ENCODE measurements at regions not wholly inside any gene's neighbourhood (a gene's known extent, or its start where the extent isn't known, plus 50 kb on each side); places are given as distances from the start of the nearest gene placed in this dataset.

DNA sequence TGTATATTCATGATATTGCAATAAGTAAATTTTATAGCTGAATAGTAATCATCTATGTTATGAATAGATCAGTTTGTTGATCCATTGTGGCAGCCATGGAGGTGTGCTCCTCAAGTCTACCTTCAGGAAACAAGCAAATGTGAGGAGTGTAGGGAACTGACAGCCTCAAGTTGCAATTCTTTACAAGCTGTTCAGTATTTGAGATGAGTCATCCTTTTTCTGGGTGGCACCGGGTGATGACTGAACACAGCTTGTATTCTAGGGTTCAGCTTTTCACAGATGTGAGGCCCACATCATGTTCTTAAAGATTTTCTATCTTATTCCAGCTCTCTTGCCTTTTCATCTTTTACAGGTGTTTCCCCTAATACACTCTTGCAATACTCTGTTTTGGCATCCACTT, 452.4 kb downstream of the KCNH5 start:
- Histone ChIP-seq H3K27ac (no peak overlapping the region), H3K4me3 (no peak overlapping the region)

DNA sequence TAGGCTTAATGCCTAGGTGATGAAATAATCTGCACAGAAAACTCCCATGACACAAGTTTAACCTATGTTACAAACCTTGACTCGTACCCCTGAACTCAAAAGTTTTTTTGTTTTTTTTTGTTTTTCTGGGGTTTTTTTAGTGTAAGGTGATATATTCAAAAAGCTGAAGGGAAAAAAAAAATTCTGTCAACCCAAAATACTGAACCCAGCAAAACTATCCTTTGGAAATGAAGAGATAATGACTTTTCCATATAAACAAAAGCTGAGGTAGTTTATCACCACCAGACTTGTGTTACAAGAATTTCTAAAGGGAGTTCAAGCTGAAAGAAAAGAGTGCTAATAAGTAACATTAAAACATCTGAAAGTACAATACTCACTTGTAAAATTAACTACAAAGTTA, 448.1 kb downstream of the KCNH5 start:
- Histone ChIP-seq H3K4me3 (no peak overlapping the region), H3K27ac (no peak overlapping the region)

DNA sequence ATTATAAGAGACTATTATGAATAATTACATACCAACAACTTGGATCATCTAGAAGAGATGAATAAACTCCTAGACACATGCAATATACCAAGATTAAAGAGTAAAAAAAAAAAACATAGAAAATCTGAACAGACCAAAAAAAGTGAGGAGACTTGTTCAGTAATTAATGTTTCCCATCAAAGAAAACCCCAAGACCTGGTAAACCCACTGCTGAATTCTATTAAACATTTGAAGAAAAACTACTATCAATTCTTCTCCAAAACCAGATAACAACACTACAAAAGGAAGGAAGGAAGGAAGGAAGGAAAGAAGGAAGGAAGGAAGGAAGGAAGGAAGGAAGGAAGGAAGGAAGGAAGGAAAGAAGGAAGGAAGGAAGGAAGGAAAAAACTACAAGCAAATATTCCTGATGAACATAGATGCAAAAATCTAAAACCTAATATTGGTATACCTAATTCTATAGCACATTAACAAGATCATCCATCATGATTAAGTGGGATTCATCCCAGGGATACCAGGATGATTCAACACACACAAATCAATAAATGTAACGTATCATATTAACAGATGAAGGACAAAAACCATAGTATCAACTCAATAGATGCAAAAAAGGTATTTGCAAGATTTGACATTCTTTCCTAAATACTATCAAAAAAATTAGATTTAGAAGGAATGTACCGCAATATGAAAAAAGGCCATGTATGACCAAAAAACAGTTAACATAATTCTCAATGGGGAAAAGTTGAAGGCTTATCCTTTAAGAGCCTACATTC, 445.5 kb downstream of the KCNH5 start:
- H3K4me3 ChIP-seq, result no peak overlapping the region

DNA sequence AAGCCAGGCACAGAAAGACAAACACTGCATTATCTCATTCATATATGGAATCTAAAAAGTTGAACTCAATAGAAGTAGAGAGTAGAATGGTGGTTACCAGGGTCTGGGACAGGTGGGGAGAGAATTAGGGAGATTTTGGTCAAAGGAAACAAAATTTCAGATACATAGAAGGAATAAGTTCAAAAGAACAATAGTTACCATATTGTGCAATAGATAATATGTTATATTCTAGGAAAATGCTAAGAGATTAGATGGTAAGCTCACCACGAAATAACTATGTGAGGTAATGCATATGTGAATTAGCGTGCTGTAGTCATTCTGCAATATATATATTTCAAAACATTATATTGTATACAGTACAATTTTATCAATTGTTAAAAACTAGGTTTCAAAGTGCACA, 442.5 kb downstream of the KCNH5 start:
- Histone ChIP-seq H3K27ac (no peak overlapping the region), H3K4me3 (no peak overlapping the region)

More for the DNA sequence above, 445.5 kb downstream of the KCNH5 start:
- H3K27ac ChIP-seq, result no peak overlapping the region

DNA sequence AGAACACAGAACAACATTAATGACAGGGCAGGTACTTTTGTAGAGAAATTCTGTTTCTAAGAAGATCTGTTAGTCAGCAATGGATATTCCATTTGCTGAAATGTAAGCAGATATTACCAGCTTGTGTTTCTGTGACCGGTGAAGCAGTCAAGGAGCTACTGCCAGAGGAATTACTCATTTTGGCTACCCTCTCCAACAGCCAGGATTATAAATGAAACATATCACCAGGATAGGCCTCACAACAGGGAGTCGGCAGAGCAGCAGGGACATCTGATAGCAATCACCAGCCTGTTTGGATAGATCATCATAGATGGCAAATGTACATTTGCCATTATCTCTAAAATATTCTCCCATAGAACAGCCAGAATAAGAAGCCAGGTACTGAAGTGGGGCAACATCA, 440.7 kb downstream of the KCNH5 start:
- Histone ChIP-seq H3K27ac (no peak overlapping the region), H3K4me3 (no peak overlapping the region)

DNA sequence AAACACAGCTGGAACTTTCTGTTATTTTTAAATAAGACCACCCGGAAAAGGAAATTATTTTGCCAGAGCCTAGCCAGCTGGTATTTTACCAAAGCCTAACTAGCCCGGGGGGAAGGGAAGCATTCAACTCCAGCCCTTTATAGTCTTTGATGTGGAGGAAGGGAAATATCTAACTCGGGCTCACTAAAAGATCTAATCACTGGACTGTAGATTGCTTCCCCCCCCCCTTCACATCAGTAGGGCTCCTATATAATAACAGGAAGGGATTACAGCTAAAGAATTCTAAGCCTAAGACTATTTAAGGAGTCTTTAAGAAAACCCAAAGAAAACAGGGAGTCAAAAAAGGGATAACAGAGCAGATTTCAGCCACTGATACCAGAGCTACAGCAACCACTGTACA, 431.1 kb downstream of the KCNH5 start:
- Histone ChIP-seq H3K4me3 (no peak overlapping the region), H3K27ac (no peak overlapping the region)

DNA sequence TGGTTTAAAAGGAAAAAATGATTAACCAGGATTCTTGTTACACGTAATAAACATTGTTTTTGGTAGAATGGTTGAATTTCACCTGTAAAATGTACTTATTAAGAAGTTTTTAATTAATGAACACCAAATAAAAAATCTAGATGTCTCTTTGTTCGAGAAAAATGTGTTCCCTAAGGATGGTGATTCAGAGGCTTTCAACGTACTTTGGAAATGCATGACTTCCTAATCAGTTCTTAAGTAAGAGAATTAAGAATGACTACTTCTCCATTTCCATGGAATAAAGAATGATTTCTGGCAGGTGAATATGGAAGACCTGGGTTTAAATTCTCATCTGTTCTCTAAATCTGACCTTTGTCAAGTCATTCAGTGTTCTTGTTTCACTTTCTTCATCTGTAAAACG, 428.6 kb downstream of the KCNH5 start:
- no peak overlapping the region for H3K4me3 ChIP-seq
- no peak overlapping the region for H3K27ac ChIP-seq

DNA sequence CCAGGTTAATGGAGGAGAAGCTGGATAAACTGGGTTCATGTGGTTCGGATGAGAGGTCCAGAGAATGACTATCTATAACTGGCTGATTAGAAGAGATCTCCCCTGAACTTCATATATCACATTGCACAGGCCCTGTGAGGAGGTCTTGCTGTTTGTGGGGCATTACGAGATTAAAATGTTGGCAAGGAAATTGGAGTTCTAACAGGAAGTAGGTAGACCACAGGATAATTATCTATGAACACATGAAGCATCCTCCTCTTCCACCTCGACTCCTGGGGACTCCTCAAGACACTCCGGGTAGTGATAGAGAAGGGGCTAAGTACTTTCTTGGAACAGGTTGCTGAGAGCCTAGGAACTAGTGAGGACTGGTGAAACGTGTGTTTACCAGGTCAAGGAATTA, 418.8 kb downstream of the KCNH5 start:
- Histone ChIP-seq H3K4me3 (no peak overlapping the region), H3K27ac (no peak overlapping the region)

DNA sequence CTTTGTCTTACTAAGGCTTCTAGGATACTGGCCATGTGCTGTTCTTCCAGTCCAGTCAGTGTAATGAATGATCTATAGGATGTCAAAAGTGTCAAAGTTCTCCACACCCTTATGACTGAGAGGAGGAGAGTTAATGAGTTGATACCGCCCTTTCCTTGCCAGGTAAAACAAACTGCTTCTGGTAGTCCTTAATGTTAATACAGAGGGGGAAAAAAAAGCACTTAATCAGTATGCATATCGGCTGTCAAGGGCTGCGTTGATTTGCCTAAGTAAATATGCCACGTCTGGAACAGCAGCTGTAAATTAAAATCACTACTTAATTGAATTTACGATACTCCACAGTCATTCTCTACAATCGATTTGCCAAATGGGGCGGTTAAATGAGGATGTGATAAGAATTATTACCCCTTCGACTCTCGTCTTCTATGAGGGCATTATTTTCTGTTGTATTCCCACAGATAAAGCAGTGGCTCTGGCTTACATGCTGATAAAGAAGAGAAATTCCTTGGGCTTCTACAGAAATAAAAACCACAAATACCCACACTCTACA, 416.0 kb downstream of the KCNH5 start:
- Histone ChIP-seq H3K4me3 (no peak overlapping the region), H3K27ac (no peak overlapping the region)

DNA sequence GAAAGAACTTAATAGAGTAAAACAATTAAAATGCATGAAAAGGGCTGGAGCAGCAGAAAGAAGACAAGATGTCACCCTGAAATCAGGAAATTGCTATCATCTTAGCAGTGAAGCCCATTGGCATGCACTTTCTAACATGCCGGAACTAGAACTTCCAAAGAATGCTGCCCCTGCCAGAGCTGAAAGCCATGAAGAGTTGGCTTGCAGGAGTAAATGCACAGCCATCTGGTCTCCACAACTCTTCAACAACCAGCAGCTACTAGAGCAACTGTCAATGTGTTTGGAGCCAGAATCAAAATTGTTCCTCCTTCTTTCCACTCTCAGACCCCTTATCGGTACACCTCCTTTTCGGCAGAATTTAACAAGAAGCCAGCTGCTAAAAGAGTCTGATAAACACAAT, 414.1 kb downstream of the KCNH5 start:
- Histone ChIP-seq H3K4me3 (no peak overlapping the region), H3K27ac (no peak overlapping the region)

DNA sequence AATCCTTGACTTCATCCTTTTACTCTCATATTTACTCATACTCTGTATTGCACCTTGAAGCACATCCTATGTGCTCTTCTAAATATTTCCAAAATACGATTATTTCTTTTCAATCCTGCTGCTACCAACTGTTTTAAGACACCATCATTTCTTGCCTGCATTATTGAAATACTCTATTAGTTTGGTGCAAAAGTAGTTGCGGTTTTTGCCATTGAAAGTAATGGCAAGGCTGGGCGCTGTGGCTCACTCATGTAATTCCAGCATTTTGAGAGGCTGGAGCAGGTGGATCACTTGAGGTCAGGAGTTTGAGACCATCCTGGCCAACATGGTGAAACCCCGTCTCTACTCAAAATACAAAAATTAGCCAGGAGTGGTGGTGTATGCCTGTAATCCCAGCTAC, 412.5 kb downstream of the KCNH5 start:
- no peak overlapping the region for H3K4me3 ChIP-seq
- H3K27ac ChIP-seq, result no peak overlapping the region

DNA sequence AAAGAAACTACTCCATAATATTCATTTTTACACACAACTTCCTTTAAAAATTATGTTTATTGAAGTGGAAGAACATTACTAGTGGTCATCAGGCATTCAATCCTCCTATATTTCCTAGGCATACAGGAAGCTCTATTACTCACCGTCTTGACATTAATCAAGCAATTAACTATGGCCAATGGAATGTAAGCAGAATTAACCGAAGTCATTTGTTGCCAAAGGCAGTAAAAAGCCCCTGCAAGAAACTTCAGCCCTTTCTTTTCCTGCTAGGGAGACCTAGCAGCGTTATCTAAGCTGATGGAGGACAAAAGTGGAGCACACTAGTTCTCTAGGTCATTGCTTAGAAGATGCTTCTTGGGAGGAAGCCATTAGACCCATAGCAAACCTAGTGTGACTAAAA, 399.6 kb downstream of the KCNH5 start:
- H3K27ac ChIP-seq, result no peak overlapping the region

More for the DNA sequence above, 399.6 kb downstream of the KCNH5 start:
- no peak overlapping the region for H3K4me3 ChIP-seq

Measured in skin epidermis (tissue), 12 donors.